ENCODE measurements at regions not wholly inside any gene's neighbourhood (a gene's known extent, or its start where the extent isn't known, plus 50 kb on each side); places are given as distances from the start of the nearest gene placed in this dataset.

DNA sequence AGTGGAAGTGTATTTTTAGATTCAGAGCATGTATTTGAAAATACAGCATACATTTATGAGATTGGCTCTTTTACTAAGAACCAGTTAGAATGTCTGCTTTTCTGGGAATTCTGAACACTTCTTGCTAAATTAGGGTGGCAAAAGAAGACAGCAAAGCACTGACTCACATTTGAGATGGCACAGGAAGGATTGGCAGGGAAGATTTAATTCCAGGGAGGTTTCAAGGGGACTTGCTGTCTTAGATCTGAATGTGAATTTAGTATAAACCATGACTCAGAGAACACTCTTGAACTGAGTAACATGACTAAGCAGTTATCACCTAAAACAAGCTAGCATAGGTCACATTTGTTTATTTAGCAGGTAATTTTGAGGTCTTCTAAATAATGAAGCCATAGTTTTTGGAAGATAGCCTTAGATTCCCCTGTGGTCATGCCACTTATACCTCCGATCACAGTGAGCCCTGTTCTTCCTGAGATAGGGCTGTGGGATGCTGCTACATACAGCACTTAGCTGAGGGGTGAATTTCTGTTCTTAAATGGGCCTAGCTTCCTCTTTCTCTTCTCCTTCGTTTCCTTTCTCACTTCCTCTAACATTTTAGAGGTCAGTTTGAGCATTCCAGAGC, 173.8 kb downstream of the PCSK1 start:
- TF ChIP-seq, protein P1, sequence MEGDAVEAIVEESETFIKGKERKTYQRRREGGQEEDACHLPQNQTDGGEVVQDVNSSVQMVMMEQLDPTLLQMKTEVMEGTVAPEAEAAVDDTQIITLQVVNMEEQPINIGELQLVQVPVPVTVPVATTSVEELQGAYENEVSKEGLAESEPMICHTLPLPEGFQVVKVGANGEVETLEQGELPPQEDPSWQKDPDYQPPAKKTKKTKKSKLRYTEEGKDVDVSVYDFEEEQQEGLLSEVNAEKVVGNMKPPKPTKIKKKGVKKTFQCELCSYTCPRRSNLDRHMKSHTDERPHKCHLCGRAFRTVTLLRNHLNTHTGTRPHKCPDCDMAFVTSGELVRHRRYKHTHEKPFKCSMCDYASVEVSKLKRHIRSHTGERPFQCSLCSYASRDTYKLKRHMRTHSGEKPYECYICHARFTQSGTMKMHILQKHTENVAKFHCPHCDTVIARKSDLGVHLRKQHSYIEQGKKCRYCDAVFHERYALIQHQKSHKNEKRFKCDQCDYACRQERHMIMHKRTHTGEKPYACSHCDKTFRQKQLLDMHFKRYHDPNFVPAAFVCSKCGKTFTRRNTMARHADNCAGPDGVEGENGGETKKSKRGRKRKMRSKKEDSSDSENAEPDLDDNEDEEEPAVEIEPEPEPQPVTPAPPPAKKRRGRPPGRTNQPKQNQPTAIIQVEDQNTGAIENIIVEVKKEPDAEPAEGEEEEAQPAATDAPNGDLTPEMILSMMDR (IDR thresholded peaks at IDR 0.05; ENCODE audit: control insufficient read depth, insufficient read depth, low read depth, low read length, missing control alignments): no peak
- no peak overlapping the region for H3K4me3 ChIP-seq (ENCODE audit: control insufficient read depth, low read depth, low read length)
- DNase-seq (ENCODE audit: low read depth): no peak

DNA sequence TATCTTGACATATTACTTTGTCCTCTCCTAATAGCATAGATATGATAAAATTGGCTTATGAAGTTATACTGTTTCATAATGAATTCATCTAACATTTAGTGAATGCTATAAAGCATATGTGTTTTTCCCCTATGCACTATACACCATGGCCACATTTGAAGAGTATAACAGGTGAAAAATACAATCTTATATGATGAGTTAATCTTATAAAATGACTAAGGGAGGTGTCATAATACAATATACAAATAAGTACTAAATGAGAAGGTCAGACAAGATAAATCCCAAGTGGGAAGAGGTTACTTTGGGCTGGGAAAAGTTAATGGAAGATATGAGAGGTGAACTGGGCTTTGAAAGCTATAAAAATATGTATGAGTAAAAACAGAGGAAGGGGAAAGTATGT, 174.4 kb downstream of the PCSK1 start:
- H3K4me3 ChIP-seq (ENCODE audit: control insufficient read depth, low read depth, low read length): no peak overlapping the region
- DNase-seq (ENCODE audit: low read depth): no peak
- TF ChIP-seq, protein P1 (IDR thresholded peaks at IDR 0.05; ENCODE audit: control insufficient read depth, insufficient read depth, low read depth, low read length, missing control alignments): no peak

DNA sequence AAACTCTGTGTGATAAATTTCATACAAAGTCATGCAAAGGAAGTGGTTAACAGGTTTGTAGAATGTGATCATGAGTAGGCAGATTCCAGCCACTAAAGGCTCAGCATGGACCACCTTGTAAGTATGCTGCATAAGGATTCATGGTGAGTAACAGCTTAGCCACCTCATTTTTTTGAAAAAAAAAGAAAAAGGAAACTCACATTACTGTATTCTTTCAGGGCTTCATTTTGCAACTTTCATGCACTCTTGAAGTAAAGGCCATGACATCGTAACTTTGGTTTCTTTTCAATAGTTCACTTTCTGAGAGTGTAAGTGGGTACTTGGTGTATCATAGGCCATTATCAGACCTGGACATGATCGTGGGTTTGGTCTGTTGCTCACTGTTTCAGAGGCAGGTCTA, 175.1 kb downstream of the PCSK1 start:
- TF ChIP-seq, protein P1 (IDR thresholded peaks at IDR 0.05; ENCODE audit: control insufficient read depth, insufficient read depth, low read depth, low read length, missing control alignments): no peak
- DNase-seq (ENCODE audit: low read depth): no peak
- no peak overlapping the region for H3K4me3 ChIP-seq (ENCODE audit: control insufficient read depth, low read depth, low read length)

DNA sequence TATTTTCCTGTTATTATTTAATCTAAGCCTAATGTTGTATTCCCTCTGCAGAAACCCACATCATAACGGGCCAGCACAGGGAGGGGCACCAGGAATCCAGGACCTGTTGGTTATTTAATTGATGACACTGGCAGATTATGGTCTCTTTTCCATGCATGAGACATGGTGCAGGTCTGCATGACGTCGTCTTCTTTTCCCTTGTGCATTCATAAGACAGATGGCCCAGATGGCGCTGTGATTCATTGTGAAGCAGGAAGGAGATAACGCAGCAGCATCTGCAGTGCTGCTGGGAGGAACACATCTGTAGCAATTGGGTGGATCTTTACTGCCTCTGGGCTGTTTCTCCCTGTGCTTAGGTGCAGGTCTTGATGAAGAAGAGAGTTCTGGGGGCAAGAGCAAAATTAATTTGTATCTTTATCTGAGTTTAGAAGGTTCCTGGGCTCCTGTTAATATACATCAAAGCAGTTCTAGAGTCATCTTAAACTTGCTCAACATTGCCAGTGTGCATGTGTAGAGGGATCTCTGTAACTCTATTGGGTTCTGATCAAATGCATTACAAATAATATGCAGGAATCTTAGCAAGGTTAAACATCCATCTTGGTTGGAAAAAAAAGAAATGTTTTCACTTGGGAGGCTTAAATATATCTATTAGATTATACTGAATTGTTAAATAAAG, 176.1 kb downstream of the PCSK1 start:
- H3K4me3 ChIP-seq (ENCODE audit: control insufficient read depth, low read depth, low read length): no peak overlapping the region
- TF ChIP-seq, protein P1 (IDR thresholded peaks at IDR 0.05; ENCODE audit: control insufficient read depth, insufficient read depth, low read depth, low read length, missing control alignments): no peak
- DNase-seq (ENCODE audit: low read depth): no peak

DNA sequence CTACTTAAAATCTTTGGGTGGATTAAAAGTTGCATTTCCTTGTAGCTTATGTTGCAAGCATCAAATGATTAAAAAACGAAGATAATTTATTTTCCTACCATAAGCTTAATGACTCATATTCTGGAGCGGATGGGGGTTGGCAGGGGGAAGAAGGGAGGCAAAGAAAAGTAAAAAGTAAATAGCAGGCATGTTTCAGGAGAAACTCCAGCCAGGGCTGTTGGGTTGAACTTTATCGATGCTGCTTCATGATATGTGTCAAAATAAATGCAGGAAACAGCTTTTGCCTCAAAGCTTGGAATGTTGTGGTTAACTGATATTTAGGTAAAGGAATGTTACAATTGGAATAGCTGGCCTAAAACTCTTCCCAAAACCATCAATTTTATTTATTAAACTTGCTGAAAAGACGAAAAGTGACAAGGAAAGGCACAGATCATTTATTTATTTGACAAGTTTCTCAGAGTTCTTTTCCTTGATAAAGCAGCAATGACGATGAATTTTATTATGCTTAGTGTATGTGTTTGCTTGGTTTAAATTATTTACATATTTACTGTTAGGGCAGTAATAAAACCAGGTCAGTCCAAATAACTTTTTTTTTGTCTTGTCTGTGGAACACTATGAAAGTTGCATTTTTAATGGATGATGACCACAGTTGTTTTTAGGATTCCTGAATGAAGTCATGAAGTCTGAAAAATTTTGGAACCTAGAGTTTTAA, 177.9 kb downstream of the PCSK1 start:
- peak; percentile 97 for DNase-seq (ENCODE audit: low read depth)
- TF ChIP-seq, protein P1 (IDR thresholded peaks at IDR 0.05; ENCODE audit: control insufficient read depth, insufficient read depth, low read depth, low read length, missing control alignments): no peak
- H3K4me3 ChIP-seq (ENCODE audit: control insufficient read depth, low read depth, low read length): no peak overlapping the region

DNA sequence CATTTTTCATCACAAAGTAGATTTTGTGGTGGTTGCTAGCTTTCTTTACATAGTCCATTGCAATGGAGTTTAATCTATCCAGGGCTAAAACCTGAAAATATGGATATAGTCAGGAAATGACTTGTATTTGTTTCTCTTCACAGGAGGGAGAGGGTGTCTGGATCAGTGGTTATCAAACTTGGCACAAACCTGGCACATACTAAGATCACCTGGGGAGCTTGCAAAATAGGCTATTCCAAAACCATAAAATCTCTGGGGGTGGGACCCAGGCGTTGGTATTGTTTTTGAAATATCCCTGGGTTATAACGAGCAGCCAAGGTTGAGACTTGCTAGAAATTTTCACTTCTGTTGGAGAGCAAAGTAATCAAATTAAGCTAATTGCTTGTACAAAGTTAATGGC, 179.9 kb downstream of the PCSK1 start:
- no peak for DNase-seq (ENCODE audit: low read depth)
- no peak overlapping the region for H3K4me3 ChIP-seq (ENCODE audit: control insufficient read depth, low read depth, low read length)
- TF ChIP-seq, protein P1 (IDR thresholded peaks at IDR 0.05; ENCODE audit: control insufficient read depth, insufficient read depth, low read depth, low read length, missing control alignments): no peak

Measured in AG09309 (cell line).